Hepatocyte (in vitro differentiated cells): ENCODE measurements at regions not wholly inside any gene's neighbourhood (a gene's known extent, or its start where the extent isn't known, plus 50 kb on each side); places are given as distances from the start of the nearest gene placed in this dataset.

Source experiments
- DNase-seq: peaks from one replicate; pipeline ENCODE4 v3.0.0-alpha.2; 2016; ENCODE audit warnings: low spot score
- H2AFZ ChIP-seq: fragments of 200-600 bp; sonication (generic); 2 replicates; pipeline ENCODE4 v1.6.0; 2016; ENCODE audit warnings: antibody characterized with exemption, mild to moderate bottlenecking
- H3K27ac ChIP-seq: fragments of 200-600 bp; sonication (generic); 2 replicates; pipeline ENCODE4 v1.5.1; 2016; ENCODE audit warnings: mild to moderate bottlenecking
- H3K27me3 ChIP-seq: fragments of 200-600 bp; sonication (generic); 2 replicates; pipeline ENCODE4 v1.6.1; 2016
- H3K36me3 ChIP-seq: fragments of 200-600 bp; sonication (generic); replicated peaks from 2 replicates; pipeline ENCODE4 v1.5.1; 2016; ENCODE audit warnings: low read depth; ENCODE audit not compliant: insufficient read depth
- H3K4me1 ChIP-seq: fragments of 200-600 bp; sonication (generic); 2 replicates; pipeline ENCODE4 v1.5.1; 2016; ENCODE audit warnings: mild to moderate bottlenecking, moderate library complexity; ENCODE audit not compliant: insufficient read depth
- H3K4me2 ChIP-seq: fragments of 200-600 bp; sonication (generic); 2 replicates; pipeline ENCODE4 v1.6.0; 2016
- H3K4me3 ChIP-seq: fragments of 200-600 bp; sonication (generic); 2 replicates; pipeline ENCODE4 v1.5.1; 2016; ENCODE audit warnings: mild to moderate bottlenecking
- H3K79me2 ChIP-seq: fragments of 200-600 bp; sonication (generic); 2 replicates; pipeline ENCODE4 v1.6.0; 2017; ENCODE audit warnings: mild to moderate bottlenecking
- H3K9me2 ChIP-seq: fragments of 200-600 bp; sonication (generic); replicated peaks from 2 replicates; pipeline ENCODE4 v1.6.0; 2017; ENCODE audit warnings: mild to moderate bottlenecking; ENCODE audit not compliant: insufficient read depth
- H3K9me3 ChIP-seq: fragments of 200-600 bp; sonication (generic); 2 replicates; pipeline ENCODE4 v1.5.1; 2016; ENCODE audit warnings: low read depth, mild to moderate bottlenecking
- H4K20me1 ChIP-seq: fragments of 200-600 bp; sonication (generic); 2 replicates; pipeline ENCODE4 v1.6.0; 2016; ENCODE audit warnings: mild to moderate bottlenecking; ENCODE audit not compliant: insufficient read depth, poor library complexity, severe bottlenecking
- EZH2 ChIP-seq: fragments of 200-600 bp; sonication (generic); IDR thresholded peaks from 2 replicates; pipeline ENCODE4 v1.6.1; 2016; ENCODE audit warnings: antibody characterized with exemption, mild to moderate bottlenecking, borderline replicate concordance
- EZH2phosphoT487 ChIP-seq: fragments of 200-600 bp; sonication (generic); IDR thresholded peaks from one replicate; pipeline ENCODE4 v1.6.1; 2018; ENCODE audit warnings: antibody characterized with exemption, mild to moderate bottlenecking, low read depth, moderate library complexity; ENCODE audit not compliant: unreplicated experiment, severe bottlenecking
- WGBS: methylation state at CpG from one replicate; pipeline ENCODE4 v1.1.6; 2016; ENCODE audit warnings: low lambda C conversion rate; ENCODE audit errors: missing lambda C conversion rate; 5-methylcytosine and 5-hydroxymethylcytosine counted together
- TF ChIP-seq, protein P1 (sequence below): fragments of 200-600 bp; sonication (generic); IDR thresholded peaks from 2 replicates; pipeline ENCODE4 v1.5.1; 2016; ENCODE audit warnings: antibody characterized with exemption, mild to moderate bottlenecking; ENCODE audit not compliant: poor library complexity

DNA sequence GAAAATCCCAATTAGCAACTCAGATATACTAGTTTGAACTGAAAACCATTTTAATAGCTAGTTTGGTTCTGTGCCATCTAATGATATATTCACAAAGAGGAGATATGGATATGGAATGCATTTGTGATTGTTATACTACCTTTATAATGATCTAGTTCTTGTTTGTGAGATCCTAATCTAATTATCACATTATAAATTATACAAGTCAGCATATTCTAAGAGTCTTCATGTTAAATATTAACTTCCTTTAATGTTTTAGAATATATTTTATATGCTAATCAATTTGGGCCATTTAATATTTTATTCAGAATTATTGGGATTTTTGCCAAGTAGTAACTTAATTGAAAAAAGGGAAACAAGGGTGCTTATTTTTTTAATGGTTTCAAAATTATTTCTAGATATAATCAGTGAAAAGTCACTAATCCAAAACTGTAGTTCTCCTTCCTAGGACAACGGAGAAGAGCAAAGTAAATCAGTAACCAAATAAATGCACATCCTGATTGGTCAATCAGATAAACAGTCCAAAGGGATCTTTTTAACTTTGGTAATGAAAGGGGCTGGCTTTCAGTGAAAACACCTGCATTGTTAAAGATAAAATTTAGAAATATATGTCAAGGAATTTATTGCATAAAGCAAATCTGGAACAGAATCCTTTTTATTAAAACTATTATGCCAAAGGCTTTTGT is 173.9 kb upstream of the MEOX2 start:
- Histone ChIP-seq H3K36me3 (no peaks in the 10 kb centered on the region), H2AFZ (no peak overlapping the region), H3K27ac (no peak overlapping the region), H3K4me1 (no peaks in the 10 kb centered on the region), H3K4me2 (no peak overlapping the region), H3K4me3 (no peak overlapping the region), H4K20me1 (no peaks in the 10 kb centered on the region), H3K27me3 (no peaks in the 10 kb centered on the region), H3K9me2 (no peaks in the 10 kb centered on the region), H3K79me2 (no peaks in the 10 kb centered on the region), H3K9me3 (no peaks in the 10 kb centered on the region)
- no peak for DNase-seq
- TF ChIP-seq EZH2phosphoT487: no peak
- no peak for TF ChIP-seq EZH2
- TF ChIP-seq, protein P1, sequence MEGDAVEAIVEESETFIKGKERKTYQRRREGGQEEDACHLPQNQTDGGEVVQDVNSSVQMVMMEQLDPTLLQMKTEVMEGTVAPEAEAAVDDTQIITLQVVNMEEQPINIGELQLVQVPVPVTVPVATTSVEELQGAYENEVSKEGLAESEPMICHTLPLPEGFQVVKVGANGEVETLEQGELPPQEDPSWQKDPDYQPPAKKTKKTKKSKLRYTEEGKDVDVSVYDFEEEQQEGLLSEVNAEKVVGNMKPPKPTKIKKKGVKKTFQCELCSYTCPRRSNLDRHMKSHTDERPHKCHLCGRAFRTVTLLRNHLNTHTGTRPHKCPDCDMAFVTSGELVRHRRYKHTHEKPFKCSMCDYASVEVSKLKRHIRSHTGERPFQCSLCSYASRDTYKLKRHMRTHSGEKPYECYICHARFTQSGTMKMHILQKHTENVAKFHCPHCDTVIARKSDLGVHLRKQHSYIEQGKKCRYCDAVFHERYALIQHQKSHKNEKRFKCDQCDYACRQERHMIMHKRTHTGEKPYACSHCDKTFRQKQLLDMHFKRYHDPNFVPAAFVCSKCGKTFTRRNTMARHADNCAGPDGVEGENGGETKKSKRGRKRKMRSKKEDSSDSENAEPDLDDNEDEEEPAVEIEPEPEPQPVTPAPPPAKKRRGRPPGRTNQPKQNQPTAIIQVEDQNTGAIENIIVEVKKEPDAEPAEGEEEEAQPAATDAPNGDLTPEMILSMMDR: no peak
- 46% methylated on average over 1 of the region's 1 CpG for WGBS

DNA sequence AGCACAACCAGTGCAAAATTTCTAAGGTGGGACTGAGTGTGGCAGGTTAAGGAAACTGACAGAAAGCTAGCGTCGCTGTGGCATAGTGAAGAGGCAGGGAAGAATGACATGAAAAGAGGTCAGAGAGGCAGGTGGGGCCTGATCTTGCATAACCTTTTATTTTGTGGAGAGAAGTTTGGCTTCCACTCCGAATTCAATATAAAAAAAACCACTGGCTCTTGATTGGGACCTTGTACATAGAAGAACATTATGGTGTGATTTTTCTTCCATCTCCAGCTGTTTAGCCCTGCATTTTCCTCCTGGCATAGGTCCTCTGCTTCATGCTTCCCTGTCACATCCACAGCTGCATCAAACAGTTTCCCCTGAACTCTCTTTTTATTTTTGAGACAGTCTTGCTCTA is 170.5 kb upstream of the MEOX2 start:
- H3K4me2 ChIP-seq: no peak overlapping the region
- H3K4me3 ChIP-seq: no peak overlapping the region
- no peaks in the 10 kb centered on the region for H3K27me3 ChIP-seq
- no peaks in the 10 kb centered on the region for H3K9me3 ChIP-seq
- no peak for TF ChIP-seq EZH2phosphoT487
- no peak for TF ChIP-seq EZH2
- TF ChIP-seq, protein P1: no peak
- H3K36me3 ChIP-seq: no peaks in the 10 kb centered on the region
- WGBS: 93% methylated on average over 3 of the region's 3 CpGs
- H3K4me1 ChIP-seq: no peaks in the 10 kb centered on the region
- H3K27ac ChIP-seq: no peak overlapping the region
- H2AFZ ChIP-seq: no peak overlapping the region
- no peaks in the 10 kb centered on the region for H3K9me2 ChIP-seq
- H3K79me2 ChIP-seq: no peaks in the 10 kb centered on the region
- no peak for DNase-seq
- no peaks in the 10 kb centered on the region for H4K20me1 ChIP-seq

DNA sequence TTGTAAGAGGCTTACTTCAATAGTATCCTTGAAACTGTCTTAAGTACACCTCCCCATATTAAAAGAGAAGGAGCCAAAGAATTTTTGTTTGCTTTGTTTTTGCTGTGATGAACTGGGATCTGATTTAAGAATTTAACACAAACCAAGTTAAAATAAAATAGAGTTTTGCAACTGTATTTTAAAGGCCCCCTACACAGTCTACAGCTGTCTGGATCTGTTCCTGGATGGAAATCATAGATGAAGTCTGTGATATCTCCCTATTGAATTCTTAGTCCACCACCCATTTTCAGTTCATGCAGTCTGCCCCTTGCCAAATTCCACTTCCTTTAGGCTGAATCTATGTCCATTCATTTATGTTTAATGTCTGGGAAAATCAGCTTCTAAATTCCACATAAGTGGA is 169.8 kb upstream of the MEOX2 start:
- Histone ChIP-seq H2AFZ (no peak overlapping the region), H3K9me2 (no peaks in the 10 kb centered on the region), H3K4me1 (no peaks in the 10 kb centered on the region), H3K9me3 (no peaks in the 10 kb centered on the region), H3K27me3 (no peaks in the 10 kb centered on the region), H3K36me3 (no peaks in the 10 kb centered on the region), H3K4me2 (no peak overlapping the region), H3K27ac (peak overlapping the region; percentile 23), H4K20me1 (no peaks in the 10 kb centered on the region), H3K4me3 (no peak overlapping the region), H3K79me2 (no peaks in the 10 kb centered on the region)
- DNase-seq: no peak
- TF ChIP-seq EZH2: no peak
- TF ChIP-seq, protein P1: no peak
- TF ChIP-seq EZH2phosphoT487: no peak
